ENCODE measurements at regions not wholly inside any gene's neighbourhood (a gene's known extent, or its start where the extent isn't known, plus 50 kb on each side); places are given as distances from the start of the nearest gene placed in this dataset.

- Mint-ChIP-seq H3K36me3 (ENCODE audit: insufficient read depth) (no peaks in the 10 kb centered on the region), H3K9me3 (ENCODE audit: low read depth) (peaks cover 3% of the 10 kb centered on the region), H3K27ac (no peak overlapping the region), H3K27me3 (no peaks in the 10 kb centered on the region), H3K4me3 (ENCODE audit: low read depth) (no peak overlapping the region), H3K4me1 (ENCODE audit: low read depth) (no peaks in the 10 kb centered on the region)
- no peak for DNase-seq (ENCODE audit: low spot score, unreplicated experiment)
- TF ChIP-seq CTCF (IDR thresholded peaks at IDR 0.05; ENCODE audit: unreplicated experiment): no peak
These were observed 104.1 kb downstream of the IL12A start for GRCh38 chr3:160092760-160093159.

- Mint-ChIP-seq H3K4me1 (ENCODE audit: low read depth) (peaks cover 4% of the 10 kb centered on the region), H3K27me3 (no peaks in the 10 kb centered on the region), H3K36me3 (ENCODE audit: insufficient read depth) (no peaks in the 10 kb centered on the region), H3K9me3 (ENCODE audit: low read depth) (no peaks in the 10 kb centered on the region), H3K27ac (no peak overlapping the region), H3K4me3 (ENCODE audit: low read depth) (no peak overlapping the region)
- no peak for DNase-seq (ENCODE audit: low spot score, unreplicated experiment)
- no peak for TF ChIP-seq CTCF (IDR thresholded peaks at IDR 0.05; ENCODE audit: unreplicated experiment)
These were observed 105.9 kb downstream of the IL12A start for GRCh38 chr3:160094562-160094961.

GRCh38 chr3:160097478-160097877 is 108.8 kb downstream of the IL12A start:
- no peak for TF ChIP-seq CTCF (IDR thresholded peaks at IDR 0.05; ENCODE audit: unreplicated experiment)
- no peaks in the 10 kb centered on the region for H3K9me3 Mint-ChIP-seq (ENCODE audit: low read depth)
- peaks cover 4% of the 10 kb centered on the region for H3K4me1 Mint-ChIP-seq (ENCODE audit: low read depth)
- no peak overlapping the region for H3K27ac Mint-ChIP-seq
- no peak overlapping the region for H3K4me3 Mint-ChIP-seq (ENCODE audit: low read depth)
- DNase-seq (ENCODE audit: low spot score, unreplicated experiment): no peak
- peaks cover 12% of the 10 kb centered on the region for H3K27me3 Mint-ChIP-seq
- no peaks in the 10 kb centered on the region for H3K36me3 Mint-ChIP-seq (ENCODE audit: insufficient read depth)

GRCh38 chr3:160098261-160098908 is 109.8 kb downstream of the IL12A start:
- Mint-ChIP-seq H3K27ac (no peak overlapping the region), H3K4me3 (ENCODE audit: low read depth) (no peak overlapping the region), H3K36me3 (ENCODE audit: insufficient read depth) (no peaks in the 10 kb centered on the region), H3K9me3 (ENCODE audit: low read depth) (no peaks in the 10 kb centered on the region), H3K27me3 (peaks cover 12% of the 10 kb centered on the region), H3K4me1 (ENCODE audit: low read depth) (peaks cover 4% of the 10 kb centered on the region)
- no peak for DNase-seq (ENCODE audit: low spot score, unreplicated experiment)
- no peak for TF ChIP-seq CTCF (IDR thresholded peaks at IDR 0.05; ENCODE audit: unreplicated experiment)

GRCh38 chr3:160098926-160099626 is 110.4 kb downstream of the IL12A start:
- peaks cover 4% of the 10 kb centered on the region for H3K4me1 Mint-ChIP-seq (ENCODE audit: low read depth)
- H3K4me3 Mint-ChIP-seq (ENCODE audit: low read depth): no peak overlapping the region
- DNase-seq (ENCODE audit: low spot score, unreplicated experiment): no peak
- no peak overlapping the region for H3K27ac Mint-ChIP-seq
- H3K36me3 Mint-ChIP-seq (ENCODE audit: insufficient read depth): no peaks in the 10 kb centered on the region
- H3K9me3 Mint-ChIP-seq (ENCODE audit: low read depth): no peaks in the 10 kb centered on the region
- peaks cover 12% of the 10 kb centered on the region for H3K27me3 Mint-ChIP-seq
- no peak for TF ChIP-seq CTCF (IDR thresholded peaks at IDR 0.05; ENCODE audit: unreplicated experiment)
